Activated CD4-positive, alpha-beta T cell treated with anti-CD3 and anti-CD28 coated beads, Interleukin-10, Interleukin-2, amounts not matched to agents 100 ng/mL and 50 ng/mL, durations not matched to agents 16 hours and 8 hours (primary cell): ENCODE measurements at regions not wholly inside any gene's neighbourhood (a gene's known extent, or its start where the extent isn't known, plus 50 kb on each side); places are given as distances from the start of the nearest gene placed in this dataset.
"Not testable (repeated sequence)": the region's sequence is repeated elsewhere in the genome, so short reads cannot be mapped to it uniquely, and the experiment has no call there.

ENCODE experiments used
- DNase-seq: peaks from one replicate; pipeline ENCODE4 v3.0.0-alpha.2; 2020

DNA sequence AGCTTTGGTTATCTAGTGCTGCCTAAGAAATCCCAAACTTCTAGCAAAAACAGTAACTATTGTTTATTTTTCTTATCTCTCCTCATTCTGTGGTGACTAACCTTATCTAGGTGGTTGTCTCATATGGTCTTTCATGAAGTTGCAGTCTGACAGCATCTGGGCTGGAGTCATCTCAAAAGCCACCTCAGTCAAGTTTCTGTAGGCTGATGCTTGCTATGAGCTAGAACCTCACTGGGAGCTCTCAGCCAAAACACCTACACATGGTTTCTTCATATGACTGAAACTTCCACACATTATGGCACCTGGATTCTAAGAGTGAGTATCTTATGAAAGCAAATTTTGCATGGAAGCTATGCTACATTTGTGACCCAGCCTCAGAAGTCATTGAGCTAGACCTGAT is 596.4 kb upstream of the VRK2 start:
- peak; percentile 32 for DNase-seq

DNA sequence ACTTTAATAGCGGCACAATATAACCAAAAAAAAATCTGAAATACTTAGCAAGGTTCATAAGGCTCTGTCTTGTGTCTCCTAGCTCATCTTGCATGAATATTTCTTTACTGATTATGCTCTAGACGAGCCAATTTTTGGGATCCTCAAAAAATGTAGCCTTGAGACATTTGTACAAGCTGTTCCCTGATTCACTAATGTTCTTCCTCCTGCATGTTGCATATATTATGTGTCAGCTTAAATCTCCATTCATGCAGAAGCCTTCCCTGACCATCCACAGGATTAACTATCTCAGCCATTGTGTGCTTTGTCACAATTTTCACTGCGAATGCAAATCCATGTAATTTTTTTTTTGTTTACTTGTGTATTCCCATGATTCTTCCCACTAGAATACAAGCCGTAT is 594.0 kb upstream of the VRK2 start:
- DNase-seq = no peak

DNA sequence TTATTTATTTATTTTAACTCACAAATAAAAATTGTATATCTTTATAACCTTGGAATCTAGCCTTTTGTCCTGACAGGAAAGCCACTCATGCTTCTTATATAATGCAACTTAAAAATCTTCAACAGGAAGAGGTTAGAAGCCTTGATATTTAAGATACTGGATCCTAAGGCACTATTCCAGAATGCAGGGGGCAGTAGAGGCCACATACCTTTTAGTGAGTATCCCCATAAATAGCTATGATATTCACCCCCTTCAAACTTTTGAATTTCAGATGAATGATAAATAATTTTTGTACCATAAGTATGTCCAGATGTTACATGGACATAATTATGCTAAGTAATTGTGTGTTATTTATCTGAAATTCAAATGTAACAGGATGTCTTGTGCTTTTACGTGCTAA is 592.7 kb upstream of the VRK2 start:
- no peak for DNase-seq

DNA sequence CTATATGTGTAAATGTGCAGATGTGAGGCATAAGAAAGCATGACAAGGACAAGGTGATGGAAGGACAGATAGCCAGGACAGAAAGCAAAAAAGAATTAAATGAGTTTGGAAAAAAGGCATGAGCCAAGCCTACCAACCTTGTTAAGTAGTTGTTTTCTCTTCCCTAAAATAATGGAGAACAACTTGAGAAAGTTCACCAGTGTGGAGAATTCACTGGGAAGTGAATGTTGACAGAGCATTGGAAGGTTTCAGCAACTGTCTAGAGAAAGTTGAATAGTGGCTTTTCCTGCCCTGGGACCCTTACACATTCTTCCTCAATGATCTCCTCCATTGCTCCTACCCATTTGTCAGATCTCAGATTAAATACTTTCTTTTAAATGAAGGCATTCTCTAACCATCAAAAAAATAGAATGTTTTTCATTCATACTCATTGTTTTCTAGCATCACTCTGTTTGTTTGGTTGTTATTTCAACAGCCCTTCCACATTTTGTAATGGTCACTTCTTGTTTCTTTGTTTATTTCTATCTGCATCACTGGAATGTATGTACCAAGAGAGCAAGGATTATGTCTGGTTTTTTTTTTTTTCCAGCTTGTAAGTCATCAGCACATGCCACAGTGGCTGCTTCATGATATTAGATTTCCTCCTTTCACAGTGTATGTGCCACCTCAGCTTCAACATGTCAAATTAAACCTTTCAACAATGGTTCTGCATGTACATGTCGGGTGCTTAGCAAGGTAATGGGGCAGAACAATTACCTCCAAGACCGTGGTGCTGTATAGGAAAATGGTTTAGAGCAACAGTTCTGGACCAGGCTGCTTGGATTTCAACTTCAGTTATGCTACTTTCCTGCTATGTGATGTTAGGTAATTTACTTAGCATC is 586.0 kb upstream of the VRK2 start:
- DNase-seq = no peak

DNA sequence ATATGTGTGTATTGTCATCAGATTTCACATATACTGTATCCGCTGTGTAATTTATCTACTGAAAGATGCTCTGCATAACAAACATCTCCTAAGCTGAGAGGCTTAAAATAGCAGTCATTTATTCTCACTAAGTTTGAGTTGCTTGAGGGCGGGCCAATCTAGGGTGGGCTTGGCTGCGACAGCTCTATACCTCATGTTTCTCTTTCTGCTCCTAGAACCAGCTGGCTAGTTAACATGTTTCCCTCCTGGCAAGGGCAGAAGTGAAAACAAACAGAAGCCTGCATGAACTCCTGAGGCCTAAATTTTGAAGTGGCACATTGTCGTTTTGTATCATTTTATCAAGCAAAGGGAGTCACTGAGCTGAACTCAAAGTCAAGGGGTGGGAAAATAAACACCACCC is 585.0 kb upstream of the VRK2 start:
- no peak for DNase-seq

DNA sequence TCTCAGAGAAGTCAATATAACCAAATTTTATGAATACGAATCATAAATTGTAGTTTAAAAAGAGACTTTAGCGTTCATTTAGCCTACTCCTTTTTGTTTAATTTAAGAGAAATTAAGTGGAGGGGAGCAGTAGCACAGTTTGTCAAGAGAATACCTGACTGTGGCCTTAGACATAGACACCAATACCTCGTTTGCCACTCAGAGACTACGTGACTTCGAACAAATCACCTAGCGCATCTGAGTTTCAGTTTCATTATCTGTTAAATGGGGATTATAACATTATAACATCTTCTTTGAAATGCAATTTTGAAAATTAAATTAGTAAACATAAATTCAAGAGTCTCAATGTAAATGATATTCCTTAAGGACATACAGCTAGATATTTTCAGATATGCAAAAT is 581.5 kb upstream of the VRK2 start:
- no peak for DNase-seq

DNA sequence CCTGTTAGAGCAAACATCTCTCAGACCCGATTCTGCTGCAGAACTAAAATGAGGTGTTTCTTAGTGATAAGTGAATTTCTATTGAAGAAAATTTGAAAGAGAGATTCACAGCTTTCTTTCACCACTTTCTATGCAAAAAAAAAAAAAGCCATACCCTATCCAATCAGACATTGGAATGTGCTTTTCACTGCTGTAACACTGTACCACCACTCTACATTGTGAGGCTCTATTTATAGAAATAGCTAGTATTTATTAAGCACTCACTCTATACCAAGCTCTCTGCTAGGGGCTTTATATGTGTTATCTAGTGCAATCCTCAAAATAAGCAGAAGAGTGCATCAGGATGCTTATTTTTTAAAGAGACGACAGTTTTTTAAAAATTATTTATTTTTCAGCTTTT is 580.6 kb upstream of the VRK2 start:
- no peak for DNase-seq

DNA sequence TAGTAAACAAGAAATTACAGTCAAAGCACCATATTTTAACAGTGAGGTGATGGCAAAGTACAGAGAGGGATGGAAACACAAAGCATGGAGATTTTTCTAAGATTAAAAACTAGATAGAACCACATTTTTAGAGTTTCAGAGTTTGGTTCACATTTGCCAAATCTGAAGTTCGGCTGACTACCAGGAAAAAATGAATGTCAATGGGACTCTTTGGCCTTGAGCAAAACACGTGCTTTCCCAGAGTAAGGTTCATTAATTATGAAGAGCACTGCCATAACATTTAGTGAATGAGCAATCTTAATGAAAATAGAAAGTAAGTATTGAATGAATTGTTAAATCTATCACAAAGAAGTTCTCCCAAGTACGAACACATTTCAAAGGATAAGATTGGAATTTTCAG is 571.2 kb upstream of the VRK2 start:
- DNase-seq = no peak

DNA sequence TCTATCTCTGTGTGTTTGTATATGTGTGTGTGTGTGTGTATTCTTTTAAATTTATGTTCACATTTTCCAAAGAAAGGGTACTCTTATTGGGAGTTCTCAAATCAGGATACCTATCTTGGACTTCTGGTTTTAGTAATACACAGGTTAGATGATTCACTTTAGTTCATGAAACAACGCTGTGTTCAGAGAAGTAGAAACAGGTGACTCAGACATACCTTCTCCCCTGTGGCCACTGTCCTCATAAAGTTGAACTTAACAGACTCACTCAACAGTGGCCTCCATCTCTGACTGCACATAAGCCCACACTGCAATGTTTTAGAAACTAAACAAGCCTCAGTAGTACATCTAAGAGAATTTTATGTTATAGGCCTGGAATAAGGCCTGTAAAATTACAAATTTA is 566.6 kb upstream of the VRK2 start:
- DNase-seq = no peak

DNA sequence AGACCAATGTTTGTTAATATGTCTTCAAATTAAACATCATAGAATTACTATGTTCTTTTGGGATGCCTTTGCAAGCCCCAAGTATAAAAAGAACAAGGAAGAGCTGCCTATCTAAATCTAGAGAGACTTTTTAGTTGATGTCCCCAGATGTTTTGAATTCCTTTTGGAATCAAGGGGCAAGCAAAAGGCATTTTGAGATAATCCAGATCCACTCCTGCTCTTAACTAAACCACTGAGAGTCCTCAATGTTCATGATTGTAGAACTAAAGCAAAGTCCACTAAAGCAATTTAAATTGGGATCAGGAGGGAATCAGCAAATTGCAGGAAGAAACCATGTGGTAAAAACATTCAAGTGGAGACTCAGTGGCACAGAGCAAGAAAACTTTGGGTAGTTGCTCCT is 558.5 kb upstream of the VRK2 start:
- DNase-seq = no peak

DNA sequence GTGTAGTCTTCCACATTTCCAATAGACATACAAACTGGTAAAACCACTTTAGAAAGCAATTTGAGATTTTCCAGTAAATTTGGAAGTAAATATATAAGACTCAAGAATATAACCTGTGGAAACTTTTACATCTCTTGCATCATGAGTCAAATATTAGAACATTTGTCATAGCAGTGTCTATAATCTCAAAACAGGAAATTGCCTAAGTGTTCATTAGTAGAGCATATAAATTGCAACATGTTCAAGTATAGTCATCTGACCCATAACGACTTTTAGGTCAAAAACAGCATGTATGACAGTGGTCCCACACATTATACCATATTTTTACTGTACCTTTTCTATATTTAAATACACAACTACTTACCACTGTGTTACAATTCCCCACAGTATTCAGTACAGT is 555.9 kb upstream of the VRK2 start:
- DNase-seq = no peak

DNA sequence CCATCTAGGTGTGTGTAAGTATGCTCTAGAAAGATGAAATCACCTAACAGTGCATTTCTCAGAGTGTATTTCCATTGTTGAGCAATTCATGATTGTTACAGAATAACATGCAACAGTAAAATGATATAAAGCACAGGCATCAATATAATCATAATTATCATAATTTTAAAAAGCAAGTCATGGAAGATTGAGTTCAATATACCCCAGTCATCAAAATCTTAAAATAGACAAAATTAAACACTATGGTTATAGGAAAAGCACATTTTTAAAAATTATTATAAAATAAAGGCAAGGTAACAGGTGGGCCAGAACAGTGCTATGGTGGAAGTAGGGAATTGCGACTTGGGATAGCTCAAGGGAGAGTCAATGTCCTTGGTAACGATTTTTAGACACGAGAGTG is 555.4 kb upstream of the VRK2 start:
- no peak for DNase-seq

DNA sequence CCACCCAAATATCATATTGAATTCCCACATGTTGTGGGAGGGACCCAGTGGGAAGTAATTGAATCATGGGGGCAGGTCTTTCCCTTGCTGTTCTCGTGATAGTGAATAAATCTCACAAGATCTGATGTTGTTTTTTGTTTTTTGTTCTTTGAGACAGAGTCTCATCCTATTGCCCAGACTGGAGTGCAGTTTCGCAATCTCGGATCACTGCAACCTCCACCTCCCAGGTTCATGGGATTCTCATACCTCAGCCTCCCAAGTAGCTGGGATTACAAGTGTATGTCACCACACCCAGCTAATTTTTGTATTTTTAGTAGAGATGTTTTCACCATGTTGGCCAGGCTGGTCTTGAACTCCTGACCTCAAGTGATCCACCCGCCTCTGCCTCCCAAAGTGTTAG is 552.6 kb upstream of the VRK2 start:
- DNase-seq = not testable (repeated sequence)

DNA sequence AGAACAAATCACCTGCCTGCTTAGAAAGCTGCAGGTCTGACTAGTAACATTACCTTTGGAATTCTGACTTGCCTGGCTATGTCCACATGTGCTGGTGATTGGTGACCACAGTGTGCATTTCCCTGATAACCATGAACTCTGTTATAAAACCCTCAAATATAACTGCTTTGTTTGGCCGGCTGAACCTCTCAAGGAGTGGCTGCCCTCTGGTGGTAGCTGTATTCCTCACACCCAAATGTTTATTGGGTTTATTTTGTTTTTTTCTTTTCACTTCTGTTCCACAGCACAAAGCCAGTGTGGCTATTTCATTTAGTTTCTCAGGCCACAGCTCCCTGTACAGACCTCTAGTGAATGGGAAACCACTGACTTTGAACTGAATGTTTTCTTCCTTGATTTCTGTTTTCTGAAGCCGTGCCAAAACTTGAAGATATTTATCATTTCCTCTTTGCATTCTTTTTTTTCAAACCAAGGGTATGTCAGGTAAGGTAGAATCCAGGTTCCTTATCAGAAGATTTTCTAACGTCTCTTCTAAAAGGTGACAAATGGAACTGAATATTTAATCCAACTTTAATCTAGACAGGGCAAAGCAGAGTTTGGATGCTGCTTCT is 549.0 kb upstream of the VRK2 start:
- peak; percentile 28 for DNase-seq

DNA sequence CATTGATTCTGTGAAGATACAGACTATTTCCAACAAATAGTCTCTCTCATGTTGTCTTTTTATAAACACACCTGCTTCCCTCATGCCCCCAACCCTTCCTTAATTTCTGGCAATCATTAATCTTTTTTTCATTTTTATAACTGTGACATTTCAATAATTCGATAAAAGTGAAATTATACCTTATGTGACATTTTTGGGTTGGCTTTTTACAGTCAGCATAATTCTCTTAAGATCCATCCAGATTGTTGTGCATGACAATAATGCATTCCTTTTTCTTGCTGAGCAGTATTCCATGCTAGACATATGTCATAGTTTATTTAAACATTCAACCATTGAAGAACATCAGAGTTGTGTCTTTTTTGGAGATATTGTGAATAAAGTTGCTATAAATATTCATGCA is 541.8 kb upstream of the VRK2 start:
- DNase-seq = no peak

DNA sequence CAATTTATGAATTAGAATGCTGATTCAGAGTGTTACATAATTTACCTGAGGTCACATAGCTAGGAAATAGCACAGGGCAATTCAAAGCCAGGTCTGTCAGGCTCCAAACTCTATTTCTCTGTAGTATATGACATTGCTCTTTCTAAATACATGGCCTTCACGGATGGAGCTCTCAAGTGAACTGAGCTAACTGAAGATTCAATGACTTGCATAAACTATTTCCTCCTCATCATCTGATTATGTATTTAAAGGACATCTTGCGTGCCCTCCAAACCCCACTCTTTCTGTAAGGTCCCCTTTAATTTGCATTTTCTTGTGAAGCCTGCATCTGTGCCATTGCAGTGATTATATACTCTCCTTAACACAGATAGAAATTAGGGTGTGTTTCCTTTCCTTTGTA is 537.4 kb upstream of the VRK2 start:
- DNase-seq = no peak

DNA sequence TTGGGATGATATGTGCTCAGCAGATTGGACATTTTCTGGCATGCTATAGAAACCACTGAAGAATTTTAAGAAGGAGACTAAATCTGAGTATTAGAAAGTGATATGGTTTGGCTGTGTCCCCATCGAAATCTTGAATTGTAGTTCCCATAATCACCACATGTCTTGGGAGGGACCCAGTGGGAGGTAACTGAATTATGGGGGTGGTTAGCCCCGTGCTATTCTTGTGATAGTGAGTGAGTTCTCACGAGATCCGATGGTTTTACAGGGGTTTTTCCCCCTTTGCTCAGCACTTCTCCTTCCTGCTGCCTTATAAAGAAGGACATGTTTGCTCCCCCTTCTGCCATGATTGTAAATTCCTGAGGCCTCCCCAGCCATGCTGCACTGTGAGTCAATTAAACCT is 535.9 kb upstream of the VRK2 start:
- DNase-seq = no peak

DNA sequence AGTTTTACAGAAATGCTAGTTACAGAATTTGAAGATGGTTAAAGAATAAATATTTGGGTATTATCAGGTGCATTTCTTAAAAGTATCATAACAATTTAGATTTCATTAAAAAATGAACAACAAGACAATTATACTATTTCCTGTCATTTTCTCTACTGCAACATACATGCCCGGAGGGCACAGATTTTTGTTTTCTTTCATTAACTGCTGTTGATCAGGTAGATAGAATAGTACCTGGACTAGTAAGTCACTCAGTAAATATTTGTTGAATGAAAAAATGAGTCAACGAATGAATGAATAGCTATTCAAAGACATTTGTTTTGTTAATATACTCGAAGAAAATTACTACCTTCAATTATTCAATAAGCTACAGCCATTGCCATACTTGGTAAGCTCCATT is 531.2 kb upstream of the VRK2 start:
- no peak for DNase-seq

DNA sequence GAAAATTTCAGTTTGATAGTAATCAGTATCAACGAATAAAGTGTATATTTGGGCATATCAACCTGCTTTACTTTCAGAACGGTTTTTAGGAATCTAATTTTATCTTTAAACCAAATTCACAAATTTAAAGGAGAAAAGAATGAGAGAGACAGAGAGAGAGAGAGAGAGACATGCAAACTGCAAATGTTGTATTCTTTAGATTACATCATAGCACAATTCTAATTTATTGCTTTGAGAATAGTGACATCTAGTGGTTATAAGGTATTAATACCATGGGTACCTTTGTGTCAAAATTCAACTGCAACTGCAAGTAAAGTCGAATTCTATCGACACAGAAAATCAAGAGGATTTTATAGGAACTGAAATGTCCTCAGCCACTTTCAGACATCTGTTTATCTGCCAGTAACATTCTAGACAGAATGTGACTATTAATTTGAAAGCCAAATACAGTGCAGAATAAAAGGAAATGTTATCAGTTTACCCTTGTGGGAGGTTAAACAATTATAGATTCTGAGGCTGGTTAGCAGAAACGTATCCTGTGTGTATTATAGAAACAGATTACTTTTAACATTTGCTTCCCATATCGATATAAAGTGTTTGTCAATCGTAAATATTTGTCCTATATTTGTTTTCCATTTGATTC is 529.8 kb upstream of the VRK2 start:
- DNase-seq = peak; percentile 28

DNA sequence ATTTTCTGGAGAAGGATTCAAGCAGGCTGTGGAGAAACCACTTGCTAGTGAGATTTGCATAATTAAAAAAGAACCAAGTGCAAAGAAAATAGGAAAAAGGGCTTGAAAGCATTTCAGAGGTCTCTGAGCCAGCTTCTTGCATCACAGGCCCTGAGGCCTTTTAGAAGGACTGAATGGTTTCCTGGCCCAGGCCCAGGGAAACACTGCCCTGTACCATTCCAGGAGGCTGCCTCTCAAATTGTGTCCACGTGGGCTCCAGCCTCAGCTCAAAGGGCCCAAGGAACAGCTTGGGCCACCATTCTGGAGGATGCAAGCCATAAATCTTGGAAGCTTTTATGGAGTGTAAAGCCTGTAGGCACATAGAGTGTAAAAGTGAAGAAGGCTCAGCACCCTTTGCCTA is 523.3 kb upstream of the VRK2 start:
- DNase-seq = no peak

DNA sequence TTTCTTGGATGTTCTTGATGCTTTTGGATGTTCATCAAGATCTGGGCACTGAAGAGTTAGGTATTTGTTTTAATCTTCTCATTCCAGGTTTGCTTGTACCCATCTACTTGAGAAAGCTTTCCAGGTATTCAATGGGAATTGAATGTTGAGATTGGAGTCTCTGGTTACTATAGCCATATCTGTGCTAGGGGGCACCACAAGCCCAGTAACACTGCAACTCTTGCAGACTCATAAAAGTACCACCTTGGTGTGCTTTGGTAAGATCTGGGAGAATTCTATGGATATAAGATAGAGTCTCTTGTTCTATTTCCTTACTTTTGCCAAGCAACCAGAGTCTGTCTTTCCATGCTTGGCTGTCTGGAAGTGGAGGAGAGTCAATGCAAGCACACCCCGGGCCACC is 518.9 kb upstream of the VRK2 start:
- no peak for DNase-seq

DNA sequence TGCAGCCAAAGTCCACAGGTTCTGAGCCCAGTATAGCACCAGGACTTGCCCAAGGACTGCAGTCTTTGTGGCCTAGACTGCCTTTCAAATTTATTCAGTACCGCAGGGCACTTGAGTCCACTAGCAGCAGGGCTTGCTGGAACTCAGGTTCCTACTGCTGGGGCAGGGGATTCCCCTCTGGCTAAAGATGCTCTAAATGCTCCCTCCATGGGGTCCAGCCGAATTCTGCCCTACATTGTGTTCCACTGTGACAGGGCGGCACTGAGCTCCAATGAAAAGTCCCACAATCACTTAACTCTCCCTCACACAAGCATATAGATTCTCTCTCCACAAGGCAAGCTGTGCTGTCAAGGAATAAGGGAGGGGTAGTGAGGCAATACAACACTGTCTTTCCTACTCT is 518.1 kb upstream of the VRK2 start:
- no peak for DNase-seq

DNA sequence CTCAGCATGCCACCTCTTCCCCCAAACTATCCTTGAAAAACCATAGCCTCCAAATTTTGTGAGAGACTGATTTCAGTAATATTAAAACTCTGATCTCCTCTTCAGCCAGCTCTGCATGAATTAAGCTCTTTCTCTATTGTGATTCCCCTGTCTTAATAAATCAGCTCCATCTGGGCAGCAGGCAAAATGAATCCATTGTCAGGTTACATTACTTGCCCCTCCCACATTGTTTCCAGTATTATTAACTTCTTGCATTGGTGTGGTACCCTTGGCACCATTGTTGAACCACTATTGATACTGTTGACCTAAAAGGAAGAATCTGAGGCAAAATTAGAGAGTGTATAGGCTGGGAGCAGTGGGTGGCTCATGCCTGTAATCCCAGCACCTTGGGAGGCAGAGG is 512.2 kb upstream of the VRK2 start:
- no peak for DNase-seq

DNA sequence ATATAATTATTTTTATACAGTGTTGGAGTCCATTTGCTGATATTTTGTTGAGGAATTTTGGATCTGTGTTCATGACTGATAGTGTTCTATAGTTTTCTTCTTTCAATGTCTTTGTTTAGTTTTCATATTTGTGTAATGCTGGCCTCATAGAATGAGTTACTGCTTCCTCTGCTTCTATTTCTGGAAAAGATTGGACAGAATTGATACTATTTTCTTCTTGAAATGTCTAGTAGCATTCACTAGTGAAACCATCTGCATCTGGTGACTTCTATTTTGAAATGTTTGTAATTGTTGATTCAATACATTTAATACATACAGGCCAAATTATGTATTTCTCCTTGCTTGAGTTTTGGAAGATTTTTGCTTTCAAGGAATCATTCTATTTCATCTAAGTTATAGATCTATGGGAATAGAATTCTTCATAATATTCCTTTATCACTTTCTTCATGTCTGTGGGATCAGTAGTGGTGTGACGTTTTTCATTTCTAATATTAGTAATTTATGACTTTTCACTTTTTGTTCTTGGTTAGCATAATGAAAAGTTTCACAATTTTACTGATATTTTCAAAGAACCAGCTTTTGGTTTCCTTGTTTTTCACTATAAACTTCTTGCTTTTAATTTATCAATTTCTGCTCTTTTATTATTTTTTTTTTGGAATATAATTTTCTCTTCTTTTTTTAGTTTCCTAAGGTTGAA is 509.9 kb upstream of the VRK2 start:
- DNase-seq = no peak
